GM12872 (cell line): ENCODE measurements at regions not wholly inside any gene's neighbourhood (a gene's known extent, or its start where the extent isn't known, plus 50 kb on each side); places are given as distances from the start of the nearest gene placed in this dataset.

ENCODE experiments used
- CTCF ChIP-seq: IDR thresholded peaks from 3 replicates; pipeline ENCODE4 v1.5.1; 2011; ENCODE audit warnings: low read depth, mild to moderate bottlenecking, low read length, moderate library complexity; ENCODE audit not compliant: insufficient read depth

GRCh38 chr18:22551536-22552151 is 133.9 kb upstream of the CTAGE1 start:
- TF ChIP-seq CTCF = no peak

- TF ChIP-seq CTCF = no peak
These were observed 134.5 kb upstream of the CTAGE1 start for GRCh38 chr18:22552254-22552653.

GRCh38 chr18:22552899-22553460 is 135.3 kb upstream of the CTAGE1 start:
- TF ChIP-seq CTCF = no peak

- no peak for TF ChIP-seq CTCF
These were observed 138.8 kb upstream of the CTAGE1 start for GRCh38 chr18:22556222-22557167.

DNA sequence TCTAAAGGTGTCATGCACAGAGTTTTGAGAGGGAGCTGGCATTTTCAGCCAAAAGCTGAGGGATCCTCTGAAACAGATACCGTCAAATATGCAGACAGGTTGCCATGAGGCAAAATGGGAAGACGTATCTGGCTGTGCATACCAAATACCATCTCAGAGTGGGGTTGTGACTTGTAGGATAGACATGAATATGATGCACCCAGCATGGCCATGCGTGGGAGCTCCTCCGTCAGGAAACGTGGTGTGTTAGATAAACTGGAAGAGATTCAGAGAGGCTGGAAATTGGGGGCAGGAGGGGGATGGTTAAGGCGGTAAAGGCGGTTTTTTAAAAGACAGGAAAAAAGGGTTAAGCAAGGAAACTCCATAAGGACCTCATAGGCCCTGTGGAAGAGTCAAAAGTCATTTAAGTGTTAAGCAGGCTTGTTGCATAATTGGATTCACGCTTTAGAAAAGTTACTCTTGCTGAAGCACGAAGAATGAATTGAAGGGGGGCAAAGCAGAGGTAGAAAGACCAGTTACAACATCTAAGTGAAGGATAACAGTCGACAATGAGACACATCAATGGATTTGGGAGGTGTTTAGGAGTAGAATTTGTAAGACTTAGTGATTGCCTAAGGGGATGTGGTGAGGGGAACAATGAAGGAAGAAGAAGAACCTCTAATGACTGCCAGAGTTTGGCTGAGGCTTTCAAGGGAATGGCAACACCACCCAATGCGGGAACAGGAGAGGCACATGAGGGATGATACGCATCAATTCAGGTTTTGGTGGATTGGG is 139.6 kb upstream of the CTAGE1 start:
- TF ChIP-seq CTCF = no peak

DNA sequence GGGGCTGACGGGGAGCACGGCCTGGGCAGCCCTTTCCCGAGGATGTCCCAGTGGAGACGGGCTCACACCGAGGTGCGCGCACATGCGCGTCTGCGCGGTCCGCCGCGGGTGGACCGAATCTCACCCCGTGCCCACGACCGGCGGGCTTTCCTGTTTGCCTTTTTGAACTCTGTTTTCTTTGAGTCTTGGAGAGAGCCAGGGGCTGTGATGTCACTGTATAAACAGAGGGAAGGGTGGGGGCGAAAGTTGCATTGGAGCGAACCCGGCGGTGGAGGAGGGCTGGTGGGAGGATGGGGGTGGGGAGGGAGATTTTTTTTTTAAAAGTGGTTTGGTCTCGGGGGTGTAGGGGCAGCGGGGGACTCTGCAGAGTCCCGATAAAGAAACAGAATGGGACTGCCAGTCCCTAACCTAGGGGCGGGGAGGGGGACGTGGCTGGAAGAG is 141.2 kb upstream of the CTAGE1 start:
- TF ChIP-seq CTCF = no peak
